Panc1 (cell line): ENCODE measurements at regions not wholly inside any gene's neighbourhood (a gene's known extent, or its start where the extent isn't known, plus 50 kb on each side); places are given as distances from the start of the nearest gene placed in this dataset.

ENCODE experiments used
- ATAC-seq: fragments of 200-7000 bp; cut with Tn5 transposase; 2 replicates; pipeline ENCODE4 v1.9.1; 2020; ENCODE audit warnings: mild to moderate bottlenecking, moderate library complexity
- BruUV-seq: library from RNA; stranded (reverse); fragments of 400-500 nt; replicated peaks from 2 replicates; lab custom pipeline; 2021; lab: Mats Ljungman, UMichigan
- CTCF ChIA-PET: fragments of 300-600 bp; sonication (Branson Sonifier 250); formaldehyde crosslinking; loops from one replicate; lab custom pipeline; 2022; ENCODE audit warnings: antibody characterized with exemption; lab: Charles Lee
- POLR2A ChIA-PET: fragments of 300-600 bp; sonication (Branson Sonifier 250); formaldehyde crosslinking; loops from one replicate; lab custom pipeline; 2022; ENCODE audit warnings: antibody characterized with exemption; lab: Charles Lee
- DNase-seq: peaks from one replicate; pipeline ENCODE4 v3.0.0-alpha.2; 2010; ENCODE audit warnings: low read depth, low spot score
- H3K27ac ChIP-seq: 2 replicates; pipeline ENCODE4 v1.5.1; 2011; ENCODE audit warnings: mild to moderate bottlenecking, low read length, inconsistent platforms
- H3K27me3 ChIP-seq: fragments of 200-500 bp; sonication (Bioruptor generic); 2 replicates; pipeline ENCODE4 v1.6.0; 2014; ENCODE audit warnings: low read length, inconsistent platforms; ENCODE audit not compliant: control insufficient read depth, insufficient read depth
- H3K36me3 ChIP-seq: fragments of 200-500 bp; sonication (Bioruptor generic); 2 replicates; pipeline ENCODE4 v1.5.1; 2014; ENCODE audit warnings: inconsistent platforms, mild to moderate bottlenecking, low read length, moderate library complexity; ENCODE audit not compliant: control insufficient read depth, insufficient read depth
- H3K4me1 ChIP-seq: 2 replicates; pipeline ENCODE4 v1.5.1; 2011; ENCODE audit warnings: inconsistent platforms, mild to moderate bottlenecking, low read length, moderate library complexity; ENCODE audit not compliant: control insufficient read depth, insufficient read depth
- H3K4me3 ChIP-seq, 2 experiments: 2 replicates each; pipeline ENCODE4 v1.5.1; 2011 to 2012; ENCODE audit warnings: low read depth in 2 of 2, low read length in 2 of 2, mild to moderate bottlenecking in 2 of 2, inconsistent platforms in 1 of 2, moderate library complexity in 1 of 2
- H3K9me3 ChIP-seq: fragments of 200-500 bp; sonication (Bioruptor generic); 2 replicates; pipeline ENCODE4 v1.5.1; 2014; ENCODE audit warnings: low read depth, mild to moderate bottlenecking, inconsistent platforms, low read length, moderate library complexity; ENCODE audit not compliant: control insufficient read depth, insufficient read depth
- POLR2AphosphoS5 ChIP-seq: IDR thresholded peaks from 2 replicates; pipeline ENCODE4 v1.6.1; 2012; ENCODE audit warnings: mild to moderate bottlenecking, low read depth, low read length, moderate library complexity
- REST ChIP-seq, 2 experiments: IDR thresholded peaks; 2 replicates each; pipeline ENCODE4 v1.6.1; 2011 to 2012; ENCODE audit warnings: low read depth in 2 of 2, control low read depth in 1 of 2, low read length in 1 of 2, mild to moderate bottlenecking in 1 of 2, moderate library complexity in 1 of 2; ENCODE audit not compliant: insufficient read depth in 1 of 2
- SIN3A ChIP-seq: IDR thresholded peaks from 2 replicates; pipeline ENCODE4 v1.6.1; 2012; ENCODE audit warnings: low read depth, mild to moderate bottlenecking, low read length, moderate library complexity, borderline replicate concordance; ENCODE audit not compliant: insufficient read depth
- TCF7L2 ChIP-seq: IDR thresholded peaks from 2 replicates; pipeline ENCODE4 v1.6.1; 2011; ENCODE audit warnings: mild to moderate bottlenecking, low read depth, low read length, inconsistent platforms
- in situ Hi-C: cut with HindIII; loops from 2 replicates; pipeline ENCODE4 v1.10.0; 2016; ENCODE audit warnings: low sequenced_read_pairs, low pct_unique_long_range_greater_than_20kb
- intact Hi-C: fragments of 100-400 bp; cut with micrococcal nuclease; formaldehyde crosslinking; loops from one replicate; pipeline ENCODE4 v1.10.0; 2022; ENCODE audit not compliant: unreplicated experiment
- TF ChIP-seq, protein P1 (sequence below): fragments of 450-650 bp; IDR thresholded peaks from 2 replicates; pipeline ENCODE4 v1.5.1; 2017; ENCODE audit warnings: mild to moderate bottlenecking

GRCh38 chr10:118238573-118239235 lies 103.4 kb downstream of the FAM204A start:
- no peaks in the 10 kb centered on the region for H3K36me3 ChIP-seq
- DNase-seq (no peak), ATAC-seq (no peak)
- in situ Hi-C loops = no loop called here
- H3K9me3 ChIP-seq = no peaks in the 10 kb centered on the region
- intact Hi-C loops = no loop called here
- H3K27ac ChIP-seq = no peak overlapping the region
- ChIA-PET CTCF (interaction anchor here (0.6 kb wide), 1 partner anchor 797 kb away, joined by 3 read pairs; no protein-coding TSS in a partner anchor), POLR2A (no interaction called here)
- TF ChIP-seq TCF7L2 = no peak
- no peak for TF ChIP-seq REST (IDR thresholded peaks at IDR 0.05; ENCODE audit: insufficient read depth in 1 of 2, low read depth in 2 of 2, low read length in 1 of 2)
- TF ChIP-seq, protein P1, sequence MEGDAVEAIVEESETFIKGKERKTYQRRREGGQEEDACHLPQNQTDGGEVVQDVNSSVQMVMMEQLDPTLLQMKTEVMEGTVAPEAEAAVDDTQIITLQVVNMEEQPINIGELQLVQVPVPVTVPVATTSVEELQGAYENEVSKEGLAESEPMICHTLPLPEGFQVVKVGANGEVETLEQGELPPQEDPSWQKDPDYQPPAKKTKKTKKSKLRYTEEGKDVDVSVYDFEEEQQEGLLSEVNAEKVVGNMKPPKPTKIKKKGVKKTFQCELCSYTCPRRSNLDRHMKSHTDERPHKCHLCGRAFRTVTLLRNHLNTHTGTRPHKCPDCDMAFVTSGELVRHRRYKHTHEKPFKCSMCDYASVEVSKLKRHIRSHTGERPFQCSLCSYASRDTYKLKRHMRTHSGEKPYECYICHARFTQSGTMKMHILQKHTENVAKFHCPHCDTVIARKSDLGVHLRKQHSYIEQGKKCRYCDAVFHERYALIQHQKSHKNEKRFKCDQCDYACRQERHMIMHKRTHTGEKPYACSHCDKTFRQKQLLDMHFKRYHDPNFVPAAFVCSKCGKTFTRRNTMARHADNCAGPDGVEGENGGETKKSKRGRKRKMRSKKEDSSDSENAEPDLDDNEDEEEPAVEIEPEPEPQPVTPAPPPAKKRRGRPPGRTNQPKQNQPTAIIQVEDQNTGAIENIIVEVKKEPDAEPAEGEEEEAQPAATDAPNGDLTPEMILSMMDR = no peak
- TF ChIP-seq SIN3A = no peak
- no peak for TF ChIP-seq POLR2AphosphoS5
- peaks cover 56% of the 10 kb centered on the region for H3K27me3 ChIP-seq
- no TSS peak for BruUV-seq
- H3K4me3 ChIP-seq = no peak overlapping the region
- H3K4me1 ChIP-seq = peaks cover 5% of the 10 kb centered on the region

- BruUV-seq = no TSS peak
- Histone ChIP-seq H3K36me3 (no peaks in the 10 kb centered on the region), H3K4me1 (peaks cover 5% of the 10 kb centered on the region), H3K27ac (no peak overlapping the region), H3K9me3 (no peaks in the 10 kb centered on the region), H3K4me3 (no peak overlapping the region), H3K27me3 (peaks cover 51% of the 10 kb centered on the region)
- TF ChIP-seq REST (IDR thresholded peaks at IDR 0.05; ENCODE audit: insufficient read depth in 1 of 2, low read depth in 2 of 2, low read length in 1 of 2) (no peak), POLR2AphosphoS5 (no peak), SIN3A (no peak), TCF7L2 (no peak)
- TF ChIP-seq, protein P1 = no peak
- intact Hi-C loops (no loop called here), in situ Hi-C loops (no loop called here)
- ChIA-PET CTCF (no interaction called here), POLR2A (no interaction called here)
- ATAC-seq (no peak), DNase-seq (no peak)
Measured at GRCh38 chr10:118237930-118238329, 104.2 kb downstream of the FAM204A start.
